Activated naive CD8-positive, alpha-beta T cell treated with anti-CD3 and anti-CD28 coated beads, Interleukin-2, amount 10 ng/mL, durations not matched to agents 7 days and 5 days (primary cell): ENCODE measurements at regions not wholly inside any gene's neighbourhood (a gene's known extent, or its start where the extent isn't known, plus 50 kb on each side); places are given as distances from the start of the nearest gene placed in this dataset.

Experiments used
- ATAC-seq: fragments of 150-1000 bp; cut with Tn5 transposase; one replicate; pipeline ENCODE4 v1.10.0; 2021; ENCODE audit warnings: low read depth, moderate library complexity
- POLR2A ChIA-PET: fragments of 350-600 bp; sonication (Branson Sonifier 250); formaldehyde crosslinking; loops from one replicate; lab custom pipeline; 2021; ENCODE audit warnings: antibody characterized with exemption; lab: Charles Lee
- DNase-seq: peaks from one replicate; pipeline ENCODE4 v3.0.0; 2021
- H3K27ac Mint-ChIP-seq: one replicate; pipeline ENCODE4 v1.8.0; 2022; ENCODE audit warnings: mild to moderate bottlenecking, mixed read lengths
- H3K27me3 Mint-ChIP-seq: one replicate; pipeline ENCODE4 v1.8.0; 2022; ENCODE audit warnings: mild to moderate bottlenecking, moderate library complexity, mixed read lengths
- H3K36me3 Mint-ChIP-seq: one replicate; pipeline ENCODE4 v1.8.0; 2021; ENCODE audit warnings: mild to moderate bottlenecking, mixed read lengths
- H3K4me1 Mint-ChIP-seq: one replicate; pipeline ENCODE4 v1.8.0; 2021; ENCODE audit warnings: mixed read lengths
- H3K4me3 Mint-ChIP-seq: one replicate; pipeline ENCODE4 v1.8.0; 2022; ENCODE audit warnings: mild to moderate bottlenecking, moderate library complexity, mixed read lengths
- H3K9me3 Mint-ChIP-seq: one replicate; pipeline ENCODE4 v1.8.0; 2021; ENCODE audit warnings: mixed read lengths

- H3K4me3 Mint-ChIP-seq = no peak overlapping the region
- H3K36me3 Mint-ChIP-seq = no peaks in the 10 kb centered on the region
- H3K4me1 Mint-ChIP-seq = no peaks in the 10 kb centered on the region
- peaks cover 12% of the 10 kb centered on the region for H3K9me3 Mint-ChIP-seq
- H3K27me3 Mint-ChIP-seq = no peaks in the 10 kb centered on the region
- no peak for DNase-seq
- POLR2A ChIA-PET = no interaction called here
- ATAC-seq = no peak
- H3K27ac Mint-ChIP-seq = no peak overlapping the region
Observed at GRCh38 chr16:61274211-61274610, 762.0 kb downstream of the CDH8 start.

GRCh38 chr16:61270726-61271125, 765.5 kb downstream of the CDH8 start:
- H3K4me3 Mint-ChIP-seq = no peak overlapping the region
- no peaks in the 10 kb centered on the region for H3K27me3 Mint-ChIP-seq
- no peak for DNase-seq
- H3K9me3 Mint-ChIP-seq = peaks cover 8% of the 10 kb centered on the region
- no peak overlapping the region for H3K27ac Mint-ChIP-seq
- no peak for ATAC-seq
- POLR2A ChIA-PET = no interaction called here
- H3K36me3 Mint-ChIP-seq = no peaks in the 10 kb centered on the region
- no peaks in the 10 kb centered on the region for H3K4me1 Mint-ChIP-seq

GRCh38 chr16:61263400-61263799, 772.8 kb downstream of the CDH8 start:
- no peaks in the 10 kb centered on the region for H3K4me1 Mint-ChIP-seq
- peaks cover 1% of the 10 kb centered on the region for H3K9me3 Mint-ChIP-seq
- no peaks in the 10 kb centered on the region for H3K36me3 Mint-ChIP-seq
- no peak overlapping the region for H3K4me3 Mint-ChIP-seq
- H3K27ac Mint-ChIP-seq = no peak overlapping the region
- ATAC-seq = no peak
- no peaks in the 10 kb centered on the region for H3K27me3 Mint-ChIP-seq
- DNase-seq = no peak
- POLR2A ChIA-PET = no interaction called here

- Mint-ChIP-seq H3K9me3 (peaks cover 1% of the 10 kb centered on the region), H3K4me3 (no peak overlapping the region), H3K36me3 (no peaks in the 10 kb centered on the region), H3K27me3 (no peaks in the 10 kb centered on the region), H3K4me1 (no peaks in the 10 kb centered on the region), H3K27ac (no peak overlapping the region)
- ATAC-seq (no peak), DNase-seq (no peak)
- POLR2A ChIA-PET = no interaction called here
Observed at GRCh38 chr16:61261315-61261714, 774.9 kb downstream of the CDH8 start.

GRCh38 chr16:61246592-61246991, 789.6 kb downstream of the CDH8 start:
- Mint-ChIP-seq H3K27me3 (no peaks in the 10 kb centered on the region), H3K4me1 (no peaks in the 10 kb centered on the region), H3K9me3 (peaks cover 3% of the 10 kb centered on the region), H3K27ac (no peak overlapping the region), H3K4me3 (no peak overlapping the region), H3K36me3 (no peaks in the 10 kb centered on the region)
- DNase-seq (no peak), ATAC-seq (no peak)
- POLR2A ChIA-PET = no interaction called here

GRCh38 chr16:61243954-61244353, 792.3 kb downstream of the CDH8 start:
- DNase-seq (no peak), ATAC-seq (no peak)
- no peaks in the 10 kb centered on the region for H3K36me3 Mint-ChIP-seq
- H3K4me1 Mint-ChIP-seq = no peaks in the 10 kb centered on the region
- no peak overlapping the region for H3K4me3 Mint-ChIP-seq
- POLR2A ChIA-PET = no interaction called here
- H3K9me3 Mint-ChIP-seq = peaks cover 3% of the 10 kb centered on the region
- H3K27me3 Mint-ChIP-seq = no peaks in the 10 kb centered on the region
- H3K27ac Mint-ChIP-seq = no peak overlapping the region

- no peak for DNase-seq
- Mint-ChIP-seq H3K36me3 (no peaks in the 10 kb centered on the region), H3K27ac (no peak overlapping the region), H3K27me3 (no peaks in the 10 kb centered on the region), H3K9me3 (peaks cover 3% of the 10 kb centered on the region), H3K4me3 (no peak overlapping the region), H3K4me1 (no peaks in the 10 kb centered on the region)
- POLR2A ChIA-PET = no interaction called here
- ATAC-seq = no peak
Observed at GRCh38 chr16:61237884-61238485, 798.3 kb downstream of the CDH8 start.

- no peak overlapping the region for H3K27ac Mint-ChIP-seq
- ATAC-seq (no peak), DNase-seq (no peak)
- POLR2A ChIA-PET = no interaction called here
- H3K36me3 Mint-ChIP-seq = no peaks in the 10 kb centered on the region
- H3K4me3 Mint-ChIP-seq = no peak overlapping the region
- no peaks in the 10 kb centered on the region for H3K4me1 Mint-ChIP-seq
- H3K27me3 Mint-ChIP-seq = no peaks in the 10 kb centered on the region
- H3K9me3 Mint-ChIP-seq = peaks cover 4% of the 10 kb centered on the region
Observed at GRCh38 chr16:61233713-61234112, 802.5 kb downstream of the CDH8 start.

- Mint-ChIP-seq H3K4me3 (no peak overlapping the region), H3K27ac (no peak overlapping the region), H3K9me3 (peaks cover 2% of the 10 kb centered on the region), H3K27me3 (no peaks in the 10 kb centered on the region), H3K36me3 (no peaks in the 10 kb centered on the region), H3K4me1 (no peaks in the 10 kb centered on the region)
- DNase-seq = no peak
- POLR2A ChIA-PET = no interaction called here
- no peak for ATAC-seq
Observed at GRCh38 chr16:61228371-61228770, 807.9 kb downstream of the CDH8 start.

- Mint-ChIP-seq H3K27me3 (no peaks in the 10 kb centered on the region), H3K9me3 (peaks cover 3% of the 10 kb centered on the region), H3K27ac (no peak overlapping the region), H3K4me3 (no peak overlapping the region), H3K36me3 (no peaks in the 10 kb centered on the region), H3K4me1 (no peaks in the 10 kb centered on the region)
- DNase-seq = no peak
- no peak for ATAC-seq
- POLR2A ChIA-PET = no interaction called here
Observed at GRCh38 chr16:61215605-61216004, 820.6 kb downstream of the CDH8 start.

GRCh38 chr16:61214780-61215179, 821.5 kb downstream of the CDH8 start:
- H3K27me3 Mint-ChIP-seq = no peaks in the 10 kb centered on the region
- no peak overlapping the region for H3K27ac Mint-ChIP-seq
- no peaks in the 10 kb centered on the region for H3K36me3 Mint-ChIP-seq
- H3K4me1 Mint-ChIP-seq = no peaks in the 10 kb centered on the region
- no peak overlapping the region for H3K4me3 Mint-ChIP-seq
- DNase-seq (no peak), ATAC-seq (no peak)
- POLR2A ChIA-PET = no interaction called here
- H3K9me3 Mint-ChIP-seq = peaks cover 3% of the 10 kb centered on the region

GRCh38 chr16:61210076-61210475, 826.2 kb downstream of the CDH8 start:
- Mint-ChIP-seq H3K36me3 (no peaks in the 10 kb centered on the region), H3K4me1 (no peaks in the 10 kb centered on the region), H3K27me3 (no peaks in the 10 kb centered on the region), H3K27ac (no peak overlapping the region), H3K9me3 (peaks cover 8% of the 10 kb centered on the region), H3K4me3 (no peak overlapping the region)
- DNase-seq = no peak
- POLR2A ChIA-PET = no interaction called here
- ATAC-seq = no peak

GRCh38 chr16:61195006-61195405, 841.2 kb downstream of the CDH8 start:
- Mint-ChIP-seq H3K27me3 (no peaks in the 10 kb centered on the region), H3K36me3 (no peaks in the 10 kb centered on the region), H3K4me3 (no peak overlapping the region), H3K4me1 (no peaks in the 10 kb centered on the region), H3K9me3 (peaks cover 2% of the 10 kb centered on the region), H3K27ac (no peak overlapping the region)
- ATAC-seq = no peak
- DNase-seq = no peak
- POLR2A ChIA-PET = no interaction called here

GRCh38 chr16:61194573-61194972, 841.7 kb downstream of the CDH8 start:
- Mint-ChIP-seq H3K27ac (no peak overlapping the region), H3K9me3 (peaks cover 2% of the 10 kb centered on the region), H3K4me3 (no peak overlapping the region), H3K27me3 (no peaks in the 10 kb centered on the region), H3K4me1 (no peaks in the 10 kb centered on the region), H3K36me3 (no peaks in the 10 kb centered on the region)
- DNase-seq (no peak), ATAC-seq (no peak)
- POLR2A ChIA-PET = no interaction called here

GRCh38 chr16:61182391-61182790, 853.8 kb downstream of the CDH8 start:
- Mint-ChIP-seq H3K36me3 (no peaks in the 10 kb centered on the region), H3K4me1 (no peaks in the 10 kb centered on the region), H3K27ac (no peak overlapping the region), H3K9me3 (peaks cover 5% of the 10 kb centered on the region), H3K27me3 (no peaks in the 10 kb centered on the region), H3K4me3 (no peak overlapping the region)
- POLR2A ChIA-PET = no interaction called here
- DNase-seq = no peak
- ATAC-seq = no peak
